ENCODE measurements at regions not wholly inside any gene's neighbourhood (a gene's known extent, or its start where the extent isn't known, plus 50 kb on each side); places are given as distances from the start of the nearest gene placed in this dataset.
"Not testable (repeated sequence)": the region's sequence is repeated elsewhere in the genome, so short reads cannot be mapped to it uniquely, and the experiment has no call there.

DNA sequence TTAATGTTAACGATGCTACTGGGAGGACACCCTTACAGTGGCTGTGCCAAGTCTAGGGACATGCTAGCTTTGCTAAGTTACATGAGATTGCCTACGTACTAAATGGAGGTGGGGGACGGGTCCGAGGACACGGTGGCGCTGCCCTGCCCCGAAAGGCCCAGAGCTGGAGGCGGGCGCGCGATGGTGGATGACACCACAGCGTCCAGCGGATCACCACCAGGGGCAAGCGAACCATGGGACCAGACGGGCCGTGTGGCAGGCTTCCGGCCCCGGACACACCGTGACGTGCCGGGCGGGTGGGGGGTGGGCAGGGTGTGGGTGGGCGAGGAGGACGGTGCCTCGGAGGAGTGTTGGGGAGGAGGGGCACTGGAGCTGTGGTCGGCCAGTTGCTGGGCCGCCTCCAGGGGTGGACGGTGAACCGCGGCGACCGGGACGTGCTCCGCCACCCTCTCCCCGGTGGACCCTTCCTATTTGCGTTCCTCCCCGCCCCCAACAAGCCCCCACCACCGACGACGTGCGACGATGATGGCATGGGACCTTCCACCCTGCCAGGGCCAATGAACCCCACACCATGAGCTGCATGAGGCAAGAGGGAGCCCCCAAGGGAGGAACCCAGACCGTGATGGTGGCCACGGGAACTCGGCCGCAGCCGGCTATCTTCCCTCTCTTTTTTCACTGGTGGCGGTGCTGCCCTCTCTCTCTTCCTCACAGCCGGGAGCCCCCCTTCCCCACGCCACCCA lies 773.3 kb upstream of the DEFB115 start:
- no peak for DNase-seq (ENCODE audit: low read depth in 2 of 2)

DNA sequence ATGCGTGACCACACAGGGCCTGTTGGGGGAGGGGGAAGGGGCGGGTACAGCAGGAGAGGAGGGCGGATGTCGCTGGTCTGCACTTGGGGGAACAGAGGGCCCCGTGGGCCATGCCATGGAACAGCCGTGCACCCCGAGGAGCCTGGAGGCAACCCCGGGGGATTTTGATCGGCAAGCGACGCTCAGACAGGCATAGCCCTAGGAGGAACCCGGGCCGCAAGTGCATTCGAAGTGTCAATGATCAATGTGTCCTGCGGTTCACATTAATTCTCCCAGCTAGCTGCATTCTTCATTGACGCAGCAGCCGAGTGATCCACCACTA lies 772.8 kb upstream of the DEFB115 start:
- DNase-seq (ENCODE audit: low read depth in 2 of 2) = no peak

- no peak for DNase-seq (ENCODE audit: low read depth in 2 of 2)
Observed at GRCh38 chr20:30485331-30486102, 771.9 kb upstream of the DEFB115 start.

DNA sequence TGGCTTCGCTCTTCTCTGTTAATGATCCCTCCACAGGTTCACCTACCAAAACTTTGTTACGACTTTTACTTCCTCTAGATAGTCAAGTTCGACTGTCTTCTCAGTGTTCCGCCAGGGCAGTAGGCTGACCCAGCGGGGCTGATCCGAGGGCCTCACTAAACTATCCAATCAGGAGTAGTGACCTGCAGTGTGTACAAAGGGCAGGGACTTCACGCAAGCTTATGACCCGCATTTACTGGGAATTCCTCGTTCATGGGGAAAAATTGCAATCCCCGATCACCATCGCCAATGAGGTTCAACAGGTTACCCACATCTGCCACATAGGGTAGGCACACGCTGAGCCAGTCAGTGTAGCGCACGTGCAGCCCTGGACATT lies 771.4 kb upstream of the DEFB115 start:
- DNase-seq (ENCODE audit: low read depth in 2 of 2) = no peak

GRCh38 chr20:30487461-30487860 lies 770.0 kb upstream of the DEFB115 start:
- DNase-seq (ENCODE audit: low read depth in 2 of 2) = not testable (repeated sequence)

GRCh38 chr20:30487947-30488926 lies 769.2 kb upstream of the DEFB115 start:
- DNase-seq (ENCODE audit: low read depth in 2 of 2) = no peak

- DNase-seq (ENCODE audit: low read depth in 2 of 2) = no peak
Observed at GRCh38 chr20:30488941-30489613, 768.4 kb upstream of the DEFB115 start.

DNA sequence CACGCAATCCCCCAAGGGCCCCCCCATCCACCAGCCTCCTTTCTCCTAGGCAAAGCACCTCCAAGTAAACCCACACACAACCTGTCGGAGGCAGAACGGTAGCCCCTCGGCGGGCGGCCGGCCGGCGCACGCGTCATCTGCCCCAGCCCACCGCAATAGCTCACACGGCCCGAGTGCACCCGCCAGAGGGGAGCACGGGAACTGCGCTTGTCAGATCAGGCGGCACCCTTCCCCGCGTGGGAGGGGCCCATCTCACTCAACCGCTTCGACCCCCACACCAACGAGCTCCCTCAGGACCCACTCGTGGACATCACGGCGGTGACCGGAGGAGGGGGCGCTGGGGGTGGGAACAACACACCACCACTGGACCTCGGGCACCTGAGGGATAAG lies 767.9 kb upstream of the DEFB115 start:
- DNase-seq (ENCODE audit: low read depth in 2 of 2) = no peak

- no peak for DNase-seq (ENCODE audit: low read depth in 2 of 2)
Observed at GRCh38 chr20:30491016-30491415, 766.4 kb upstream of the DEFB115 start.

GRCh38 chr20:30496656-30497055 lies 760.8 kb upstream of the DEFB115 start:
- DNase-seq (ENCODE audit: low read depth in 2 of 2) = not testable (repeated sequence)

GRCh38 chr20:30497191-30497590 lies 760.3 kb upstream of the DEFB115 start:
- not testable (repeated sequence) for DNase-seq (ENCODE audit: low read depth in 2 of 2)

DNA sequence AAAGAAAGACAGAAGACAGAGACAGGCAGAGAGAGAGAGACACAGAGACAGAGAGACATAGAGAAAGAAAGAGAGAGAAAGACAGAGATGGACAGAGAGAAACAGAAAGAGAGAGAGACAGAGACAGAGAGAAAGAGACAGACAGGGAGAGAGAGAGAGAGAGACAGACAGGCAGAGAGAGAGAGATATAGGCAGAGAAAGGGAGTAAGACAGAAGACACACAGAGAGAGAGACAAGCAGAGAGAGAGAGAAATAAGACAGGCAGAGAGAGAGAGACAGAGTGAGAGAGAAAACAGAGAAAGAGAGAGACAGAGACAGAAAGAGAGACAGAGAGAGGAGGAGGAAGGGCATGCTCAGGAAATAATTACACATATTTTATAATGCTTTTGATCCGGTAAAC lies 758.3 kb upstream of the DEFB115 start:
- no peak for DNase-seq (ENCODE audit: low read depth in 2 of 2)

DNA sequence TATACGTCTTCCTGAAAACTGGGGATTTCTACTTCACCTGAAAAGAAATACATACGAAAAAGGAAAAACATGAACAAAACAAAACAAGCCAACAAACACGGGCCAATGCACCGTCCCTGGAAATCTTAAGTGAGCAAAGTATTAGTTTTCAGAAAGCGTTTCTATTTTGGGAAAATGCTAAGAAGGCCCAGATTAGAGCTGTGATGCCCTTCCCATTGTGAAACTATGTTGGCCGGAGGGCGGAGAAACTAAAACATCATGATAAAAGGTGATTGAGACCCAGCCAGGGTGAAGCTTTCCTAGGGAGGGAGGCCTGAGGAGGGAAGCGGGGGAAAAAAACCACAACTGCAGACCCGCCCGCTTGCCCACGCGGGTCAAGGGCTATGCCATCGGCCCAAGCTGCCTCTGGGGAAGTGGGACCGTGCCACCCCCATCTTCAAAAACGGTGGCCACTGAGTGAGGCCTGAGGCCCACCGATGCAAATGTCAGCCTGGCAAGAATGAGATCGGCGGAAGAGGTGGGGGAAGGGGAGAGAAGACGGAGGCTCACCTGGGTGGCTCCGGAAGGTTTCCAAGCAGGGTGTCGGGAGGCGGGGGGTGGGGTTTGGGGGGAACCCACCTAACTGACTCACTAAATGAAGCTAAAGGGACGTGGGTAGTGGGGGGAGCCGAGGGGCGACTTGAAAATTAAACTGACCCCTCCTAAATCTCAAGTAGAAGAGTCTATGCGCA lies 757.6 kb upstream of the DEFB115 start:
- DNase-seq (ENCODE audit: low read depth in 2 of 2) = not testable (repeated sequence)

- peak in 1 of 2 donors; percentile 66 for DNase-seq (ENCODE audit: low read depth in 2 of 2)
Observed at GRCh38 chr20:30500447-30500820, 757.0 kb upstream of the DEFB115 start.

DNA sequence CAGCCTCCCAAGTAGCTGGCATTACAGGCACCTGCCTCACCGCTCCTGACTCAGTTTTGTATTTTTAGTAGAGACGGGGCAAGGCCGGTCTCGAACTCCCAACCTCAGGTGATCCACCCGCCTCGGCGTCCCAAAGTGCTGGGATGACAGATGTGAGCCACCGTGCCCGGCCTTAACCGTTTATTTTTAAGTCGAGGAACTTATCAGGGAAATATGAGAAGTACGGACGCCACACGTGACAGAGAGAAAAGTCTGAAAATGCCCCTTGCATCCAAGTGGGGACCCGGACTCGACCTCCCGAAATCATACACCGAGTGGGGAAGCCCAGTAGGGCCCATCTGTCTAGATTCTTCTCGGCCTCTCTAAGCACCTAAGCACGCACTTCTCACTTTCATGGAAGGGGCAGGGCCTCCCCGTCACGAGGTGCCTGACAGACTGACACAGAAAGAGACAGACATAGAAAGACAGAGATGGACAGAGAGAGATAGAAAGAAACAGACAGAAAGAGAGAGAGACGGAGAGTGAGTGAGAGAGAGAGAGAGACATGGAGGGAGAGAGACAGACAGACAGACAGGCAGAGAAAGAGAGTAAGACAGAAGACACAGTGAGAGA lies 756.5 kb upstream of the DEFB115 start:
- DNase-seq (ENCODE audit: low read depth in 2 of 2) = no peak

GRCh38 chr20:30502670-30503069 lies 754.8 kb upstream of the DEFB115 start:
- DNase-seq (ENCODE audit: low read depth in 2 of 2) = no peak

DNA sequence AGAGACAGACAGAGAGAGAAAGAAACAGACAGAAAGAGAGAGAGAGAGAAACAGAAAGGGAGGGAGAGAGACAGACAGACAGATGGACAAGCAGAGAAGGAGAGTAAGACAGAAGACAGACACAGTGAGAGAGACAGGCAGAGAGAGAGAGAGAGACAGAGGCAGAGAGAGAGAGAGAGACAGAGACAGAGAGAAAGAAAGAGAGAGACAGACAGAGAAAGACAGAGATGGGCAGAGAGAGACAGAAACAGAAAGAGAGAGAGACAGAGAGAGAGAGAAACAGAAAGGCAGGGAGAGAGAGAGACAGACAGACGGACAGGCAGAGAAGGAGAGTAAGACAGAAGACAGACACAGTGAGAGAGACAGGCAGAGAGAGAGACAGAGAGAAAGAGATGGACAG lies 754.3 kb upstream of the DEFB115 start:
- DNase-seq (ENCODE audit: low read depth in 2 of 2) = not testable (repeated sequence)

DNA sequence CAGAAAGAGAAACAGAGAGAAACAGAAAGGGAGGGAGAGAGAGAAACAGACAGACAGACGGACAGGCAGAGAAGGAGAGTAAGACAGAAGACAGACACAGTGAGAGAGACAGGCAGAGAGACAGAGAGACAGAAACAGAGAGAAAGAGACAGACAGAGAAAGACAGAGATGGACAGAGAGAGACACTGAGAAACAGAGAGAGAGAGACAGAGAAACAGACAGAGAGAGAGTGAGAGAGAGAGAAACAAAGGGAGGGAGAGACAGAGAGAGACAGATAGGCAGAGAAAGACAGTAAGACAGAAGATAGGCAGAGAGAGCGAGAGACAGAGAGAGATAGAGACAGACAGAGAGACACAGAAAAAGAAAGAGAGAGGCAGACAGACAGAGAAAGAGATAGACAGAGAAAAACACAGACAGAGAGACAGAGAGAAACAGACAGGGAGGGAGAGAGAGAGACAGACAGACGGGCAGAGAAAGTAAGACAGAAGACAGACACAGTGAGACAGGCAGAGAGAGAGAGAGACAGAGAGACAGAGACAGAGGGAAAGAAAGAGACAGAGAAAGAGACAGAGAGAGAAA lies 753.4 kb upstream of the DEFB115 start:
- DNase-seq (ENCODE audit: low read depth in 2 of 2) = no peak

GRCh38 chr20:30505566-30505965 lies 751.9 kb upstream of the DEFB115 start:
- no peak for DNase-seq (ENCODE audit: low read depth in 2 of 2)

GRCh38 chr20:30506100-30506499 lies 751.4 kb upstream of the DEFB115 start:
- no peak for DNase-seq (ENCODE audit: low read depth in 2 of 2)
